ENCODE measurements at regions not wholly inside any gene's neighbourhood (a gene's known extent, or its start where the extent isn't known, plus 50 kb on each side); places are given as distances from the start of the nearest gene placed in this dataset.

DNA sequence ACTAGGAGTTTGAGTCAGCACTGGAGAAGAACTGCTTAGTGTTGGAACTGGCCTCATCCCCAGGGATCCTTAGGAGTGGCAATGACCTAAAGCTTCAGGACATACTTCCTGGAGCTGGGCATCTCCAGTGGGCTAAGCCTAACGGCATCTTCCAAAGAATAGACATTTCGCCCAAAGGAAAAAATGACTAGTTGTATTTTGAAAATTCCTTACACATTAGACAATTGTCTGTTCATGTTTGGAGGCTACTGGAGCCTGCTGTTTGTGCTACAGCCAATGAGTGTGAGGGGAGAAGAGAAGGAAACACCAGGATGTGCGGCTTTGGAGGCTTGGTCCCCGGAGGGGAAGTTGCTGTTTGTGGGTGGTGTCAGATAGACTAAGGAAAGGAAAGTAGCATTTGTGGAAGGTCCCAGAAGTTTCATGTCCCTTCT, 77.6 kb downstream of the POLR2M start (continued):
- TF ChIP-seq, protein P1, sequence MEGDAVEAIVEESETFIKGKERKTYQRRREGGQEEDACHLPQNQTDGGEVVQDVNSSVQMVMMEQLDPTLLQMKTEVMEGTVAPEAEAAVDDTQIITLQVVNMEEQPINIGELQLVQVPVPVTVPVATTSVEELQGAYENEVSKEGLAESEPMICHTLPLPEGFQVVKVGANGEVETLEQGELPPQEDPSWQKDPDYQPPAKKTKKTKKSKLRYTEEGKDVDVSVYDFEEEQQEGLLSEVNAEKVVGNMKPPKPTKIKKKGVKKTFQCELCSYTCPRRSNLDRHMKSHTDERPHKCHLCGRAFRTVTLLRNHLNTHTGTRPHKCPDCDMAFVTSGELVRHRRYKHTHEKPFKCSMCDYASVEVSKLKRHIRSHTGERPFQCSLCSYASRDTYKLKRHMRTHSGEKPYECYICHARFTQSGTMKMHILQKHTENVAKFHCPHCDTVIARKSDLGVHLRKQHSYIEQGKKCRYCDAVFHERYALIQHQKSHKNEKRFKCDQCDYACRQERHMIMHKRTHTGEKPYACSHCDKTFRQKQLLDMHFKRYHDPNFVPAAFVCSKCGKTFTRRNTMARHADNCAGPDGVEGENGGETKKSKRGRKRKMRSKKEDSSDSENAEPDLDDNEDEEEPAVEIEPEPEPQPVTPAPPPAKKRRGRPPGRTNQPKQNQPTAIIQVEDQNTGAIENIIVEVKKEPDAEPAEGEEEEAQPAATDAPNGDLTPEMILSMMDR (IDR thresholded peaks at IDR 0.05; ENCODE audit: control extremely low read depth in 1 of 3, insufficient read depth in 1 of 3, low read depth in 1 of 3, low read length in 3 of 3), result no peak
- TF ChIP-seq NRF1 (IDR thresholded peaks at IDR 0.05; ENCODE audit: low read depth, low read length), result no peak
- TF ChIP-seq, protein P2, sequence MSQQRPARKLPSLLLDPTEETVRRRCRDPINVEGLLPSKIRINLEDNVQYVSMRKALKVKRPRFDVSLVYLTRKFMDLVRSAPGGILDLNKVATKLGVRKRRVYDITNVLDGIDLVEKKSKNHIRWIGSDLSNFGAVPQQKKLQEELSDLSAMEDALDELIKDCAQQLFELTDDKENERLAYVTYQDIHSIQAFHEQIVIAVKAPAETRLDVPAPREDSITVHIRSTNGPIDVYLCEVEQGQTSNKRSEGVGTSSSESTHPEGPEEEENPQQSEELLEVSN (IDR thresholded peaks at IDR 0.05), result no peak

All from H1 (cell line).